Adrenal gland (tissue), 9 donors: ENCODE measurements at regions not wholly inside any gene's neighbourhood (a gene's known extent, or its start where the extent isn't known, plus 50 kb on each side); places are given as distances from the start of the nearest gene placed in this dataset.
A peak's percentile ranks its signal among the peaks of the same experiment; 100 is the strongest.

Source experiments
- DNase-seq, 7 donors: peaks; one replicate each; pipeline ENCODE4 v3.0.0-alpha.2; 2019 to 2020
- H3K27ac ChIP-seq, 5 donors: fragments of 200-600 bp; sonication (generic) in 4 of 5; 1 replicate in 3 of 5; 2 replicates in 2 of 5; pipeline versions ENCODE4 v1.5.1 to v1.8.0; 2016 to 2020; ENCODE audit warnings: mild to moderate bottlenecking in 1 of 5
- H3K27me3 ChIP-seq: fragments of 200-600 bp; 2 replicates; pipeline ENCODE4 v1.8.0; 2021
- H3K36me3 ChIP-seq, 2 donors: fragments of 200-600 bp; replicated peaks in 1 of 2; 1 replicate in 1 of 2; 2 replicates in 1 of 2; pipeline versions ENCODE4 v1.5.1 to v1.8.0; 2018 to 2022
- H3K4me1 ChIP-seq, 2 donors: fragments of 200-600 bp; replicated peaks in 1 of 2; 1 replicate in 1 of 2; 2 replicates in 1 of 2; pipeline versions ENCODE4 v1.5.1 to v1.8.0; 2018 to 2021
- H3K4me3 ChIP-seq, 4 donors: fragments of 200-600 bp; sonication (generic) in 3 of 4; one replicate each; pipeline ENCODE4 v1.5.1; 2016 to 2018
- H3K9me3 ChIP-seq, 3 donors: fragments of 200-600 bp; sonication (generic) in 1 of 3; replicated peaks in 1 of 3; 1 replicate in 2 of 3; 2 replicates in 1 of 3; pipeline versions ENCODE4 v1.5.1 to v1.8.0; 2016 to 2021
- CTCF ChIP-seq, 6 experiments: fragments of 450-650 bp in 4 of 6; fragments of 200-600 bp in 2 of 6; sonication (generic) in 1 of 6; IDR thresholded peaks; 1 replicate in 5 of 6; 2 replicates in 1 of 6; pipeline versions ENCODE4 v1.5.1 to v1.8.0; 2016 to 2021; ENCODE audit warnings: antibody characterized with exemption in 6 of 6, mild to moderate bottlenecking in 2 of 6, moderate library complexity in 1 of 6
- POLR2A ChIP-seq, 2 donors: fragments of 450-650 bp; IDR thresholded peaks; one replicate each; pipeline ENCODE4 v1.6.1; 2017; ENCODE audit warnings: antibody characterized with exemption in 2 of 2, mild to moderate bottlenecking in 2 of 2, moderate library complexity in 1 of 2
- WGBS, 4 donors: extraction: QIAGEN DNeasy Blood & Tissue Kit in 2 of 4; methylation state at CpG; one replicate each; pipeline versions ENCODE4 v1.1.5 to v1.1.7; 2013 to 2017; 5-methylcytosine and 5-hydroxymethylcytosine counted together
- intact Hi-C, 2 donors: fragments of 100-400 bp; cut with DNase I; formaldehyde crosslinking; loops; one replicate each; pipeline versions ENCODE4 v1.14.1 to v1.15.0; 2022 to 2023
- donor health status: healthy with polysubstance abuse.
- donor health status: Bipolar disorder and iron deficiency.
- donor health status: DM: yes; HTN: yes; CAD: no.
- donor health status: DM: no; HTN: no; CAD: no.
- donor health status: DM: no; HTN: no; CAD: no.

DNA sequence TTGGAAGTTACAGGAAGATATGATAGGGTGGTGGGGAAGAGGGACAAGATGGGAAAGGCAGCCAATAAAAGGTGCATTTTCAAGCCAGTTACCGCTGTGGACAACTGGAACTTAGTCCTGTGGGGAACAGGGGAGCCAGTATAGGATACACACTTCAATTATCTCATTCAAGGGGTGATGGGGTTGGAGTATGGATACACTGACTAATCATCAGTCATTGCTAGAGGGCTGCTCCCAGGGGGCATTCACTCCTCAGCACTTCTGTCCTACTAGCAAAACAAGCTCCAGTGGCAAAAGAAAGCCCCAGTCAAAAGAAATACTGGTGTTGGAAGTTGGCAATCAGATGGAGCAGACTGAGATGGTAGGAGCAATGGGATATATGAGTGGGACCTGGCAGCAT is 183.4 kb upstream of the GADL1 start:
- no peaks in the 10 kb centered on the region for H3K9me3 ChIP-seq
- no peak for DNase-seq
- H3K27ac ChIP-seq: peak overlapping the region in 1 of 5 donors; percentile 59
- H3K4me3 ChIP-seq: no peak overlapping the region
- TF ChIP-seq POLR2A (IDR thresholded peaks at IDR 0.05) (no peak), CTCF (IDR thresholded peaks at IDR 0.05) (no peak)
- no peaks in the 10 kb centered on the region for H3K36me3 ChIP-seq
- intact Hi-C loops: no loop called here
- no peaks in the 10 kb centered on the region for H3K27me3 ChIP-seq
- WGBS, 4 donors: 83 to 100% (median 98%) methylated on average over 1 of the region's 1 CpG
- H3K4me1 ChIP-seq: no peaks in the 10 kb centered on the region

- no peaks in the 10 kb centered on the region for H3K9me3 ChIP-seq
- H3K4me1 ChIP-seq: no peaks in the 10 kb centered on the region
- H3K27me3 ChIP-seq: no peaks in the 10 kb centered on the region
- no peak for TF ChIP-seq POLR2A (IDR thresholded peaks at IDR 0.05)
- intact Hi-C loops: no loop called here
- H3K4me3 ChIP-seq: no peak overlapping the region
- 89 to 95% (median 93%) methylated on average over 4 of the region's 4 CpGs for WGBS, 4 donors
- H3K27ac ChIP-seq: no peak overlapping the region
- no peak for DNase-seq
- H3K36me3 ChIP-seq: no peaks in the 10 kb centered on the region
Measured at GRCh38 chr3:31079689-31080088, 185.2 kb upstream of the GADL1 start.

- WGBS, 4 donors: 64 to 75% (median 71%) methylated on average over 2 of the region's 2 CpGs
- TF ChIP-seq POLR2A (IDR thresholded peaks at IDR 0.05) (no peak), CTCF (IDR thresholded peaks at IDR 0.05) (no peak)
Measured at GRCh38 chr3:31081018-31081662, 186.7 kb upstream of the GADL1 start.

DNA sequence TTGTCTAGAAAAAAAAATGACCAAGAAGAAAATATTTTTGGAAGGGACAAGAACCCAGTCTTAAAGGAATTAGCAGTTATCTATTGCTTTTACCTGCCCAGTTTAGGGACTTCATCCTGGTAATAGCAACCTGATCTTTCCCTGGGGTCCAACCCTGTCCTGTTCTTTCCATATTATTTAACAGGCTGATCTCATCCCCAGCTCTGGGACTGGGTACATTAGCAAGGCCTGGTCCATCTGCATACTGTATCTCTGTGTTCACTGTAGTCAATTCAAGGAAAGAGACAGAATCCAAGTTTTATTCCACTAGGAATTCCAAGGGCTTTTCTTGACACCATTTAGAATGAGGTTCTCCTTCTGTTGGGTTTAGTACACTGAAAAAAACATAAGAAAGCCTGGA is 191.7 kb upstream of the GADL1 start:
- intact Hi-C loops: no loop called here
- DNase-seq: no peak
- Histone ChIP-seq H3K27ac (no peak overlapping the region), H3K36me3 (no peaks in the 10 kb centered on the region), H3K9me3 (no peaks in the 10 kb centered on the region), H3K4me1 (no peaks in the 10 kb centered on the region), H3K4me3 (no peak overlapping the region), H3K27me3 (no peaks in the 10 kb centered on the region)
- no peak for TF ChIP-seq CTCF (IDR thresholded peaks at IDR 0.05)
- TF ChIP-seq POLR2A (IDR thresholded peaks at IDR 0.05): no peak

More at GRCh38 chr3:31081018-31081662, 186.7 kb upstream of the GADL1 start:
- Histone ChIP-seq H3K36me3 (no peaks in the 10 kb centered on the region), H3K9me3 (no peaks in the 10 kb centered on the region), H3K4me1 (no peaks in the 10 kb centered on the region), H3K27me3 (no peaks in the 10 kb centered on the region), H3K27ac (no peak overlapping the region), H3K4me3 (no peak overlapping the region)
- intact Hi-C loops: no loop called here
- DNase-seq: no peak

- no peaks in the 10 kb centered on the region for H3K36me3 ChIP-seq
- H3K9me3 ChIP-seq: no peaks in the 10 kb centered on the region
- no peaks in the 10 kb centered on the region for H3K4me1 ChIP-seq
- H3K27ac ChIP-seq: no peak overlapping the region
- no peak for DNase-seq
- no peak overlapping the region for H3K4me3 ChIP-seq
- intact Hi-C loops: no loop called here
- TF ChIP-seq POLR2A (IDR thresholded peaks at IDR 0.05): no peak
- TF ChIP-seq CTCF (IDR thresholded peaks at IDR 0.05): no peak
- no peaks in the 10 kb centered on the region for H3K27me3 ChIP-seq
Measured at GRCh38 chr3:31086698-31087097, 192.2 kb upstream of the GADL1 start.
